ENCODE measurements at regions not wholly inside any gene's neighbourhood (a gene's known extent, or its start where the extent isn't known, plus 50 kb on each side); places are given as distances from the start of the nearest gene placed in this dataset.

GRCh38 chr2:193505620-193506019 is 1310.9 kb upstream of the TMEFF2 start:
- DNase-seq (ENCODE audit: low spot score) = no peak
- no peak for TF ChIP-seq CTCF (IDR thresholded peaks at IDR 0.05; ENCODE audit: poor library complexity, severe bottlenecking)
- H3K27ac ChIP-seq (ENCODE audit: poor library complexity, severe bottlenecking) = no peak overlapping the region
- no peak for ATAC-seq (ENCODE audit: low read depth)
- H3K4me3 ChIP-seq (ENCODE audit: severe bottlenecking) = no peak overlapping the region
- no peaks in the 10 kb centered on the region for H3K9me3 ChIP-seq (ENCODE audit: severe bottlenecking)
- no peaks in the 10 kb centered on the region for H3K36me3 ChIP-seq (ENCODE audit: low read depth)
- no peaks in the 10 kb centered on the region for H3K27me3 ChIP-seq (ENCODE audit: insufficient read depth, poor library complexity, severe bottlenecking)
- H3K4me1 ChIP-seq (ENCODE audit: insufficient read depth, poor library complexity, severe bottlenecking) = no peaks in the 10 kb centered on the region

GRCh38 chr2:193502363-193503035 is 1307.8 kb upstream of the TMEFF2 start:
- H3K36me3 ChIP-seq (ENCODE audit: low read depth) = no peaks in the 10 kb centered on the region
- no peak for TF ChIP-seq CTCF (IDR thresholded peaks at IDR 0.05; ENCODE audit: poor library complexity, severe bottlenecking)
- DNase-seq (ENCODE audit: low spot score) = no peak
- no peak for ATAC-seq (ENCODE audit: low read depth)
- no peaks in the 10 kb centered on the region for H3K27me3 ChIP-seq (ENCODE audit: insufficient read depth, poor library complexity, severe bottlenecking)
- H3K9me3 ChIP-seq (ENCODE audit: severe bottlenecking) = no peaks in the 10 kb centered on the region
- H3K4me3 ChIP-seq (ENCODE audit: severe bottlenecking) = no peak overlapping the region
- H3K4me1 ChIP-seq (ENCODE audit: insufficient read depth, poor library complexity, severe bottlenecking) = no peaks in the 10 kb centered on the region
- H3K27ac ChIP-seq (ENCODE audit: poor library complexity, severe bottlenecking) = no peak overlapping the region

GRCh38 chr2:193496786-193497185 is 1302.1 kb upstream of the TMEFF2 start:
- Histone ChIP-seq H3K4me3 (ENCODE audit: severe bottlenecking) (no peak overlapping the region), H3K27ac (ENCODE audit: poor library complexity, severe bottlenecking) (no peak overlapping the region), H3K9me3 (ENCODE audit: severe bottlenecking) (no peaks in the 10 kb centered on the region), H3K27me3 (ENCODE audit: insufficient read depth, poor library complexity, severe bottlenecking) (no peaks in the 10 kb centered on the region), H3K36me3 (ENCODE audit: low read depth) (no peaks in the 10 kb centered on the region), H3K4me1 (ENCODE audit: insufficient read depth, poor library complexity, severe bottlenecking) (no peaks in the 10 kb centered on the region)
- TF ChIP-seq CTCF (IDR thresholded peaks at IDR 0.05; ENCODE audit: poor library complexity, severe bottlenecking) = no peak
- no peak for DNase-seq (ENCODE audit: low spot score)
- no peak for ATAC-seq (ENCODE audit: low read depth)

- H3K27ac ChIP-seq (ENCODE audit: poor library complexity, severe bottlenecking) = no peak overlapping the region
These were observed 1287.8 kb upstream of the TMEFF2 start for GRCh38 chr2:193482557-193482956.

More at GRCh38 chr2:193482557-193482956, 1287.8 kb upstream of the TMEFF2 start:
- Histone ChIP-seq H3K27me3 (ENCODE audit: insufficient read depth, poor library complexity, severe bottlenecking) (no peaks in the 10 kb centered on the region), H3K36me3 (ENCODE audit: low read depth) (no peaks in the 10 kb centered on the region), H3K4me1 (ENCODE audit: insufficient read depth, poor library complexity, severe bottlenecking) (no peaks in the 10 kb centered on the region), H3K4me3 (ENCODE audit: severe bottlenecking) (no peak overlapping the region), H3K9me3 (ENCODE audit: severe bottlenecking) (no peaks in the 10 kb centered on the region)
- ATAC-seq (ENCODE audit: low read depth) (no peak), DNase-seq (ENCODE audit: low spot score) (no peak)
- TF ChIP-seq CTCF (IDR thresholded peaks at IDR 0.05; ENCODE audit: poor library complexity, severe bottlenecking) = no peak
